H1 (cell line): ENCODE measurements at regions not wholly inside any gene's neighbourhood (a gene's known extent, or its start where the extent isn't known, plus 50 kb on each side); places are given as distances from the start of the nearest gene placed in this dataset.

Experiments used
- EP300 ChIP-seq, 2 experiments: IDR thresholded peaks; 1 replicate in 1 of 2; 2 replicates in 1 of 2; pipeline ENCODE4 v1.6.1; 2011 to 2012; ENCODE audit warnings: low read depth in 2 of 2, low read length in 2 of 2, mild to moderate bottlenecking in 2 of 2, borderline replicate concordance in 1 of 2, inconsistent platforms in 1 of 2, moderate library complexity in 1 of 2
- GTF2F1 ChIP-seq: IDR thresholded peaks from 2 replicates; pipeline ENCODE4 v1.6.1; 2012; ENCODE audit warnings: low read depth, low read length, improper control_type of control experiment, borderline replicate concordance
- JUND ChIP-seq: IDR thresholded peaks from 2 replicates; pipeline ENCODE4 v1.6.1; 2011; ENCODE audit warnings: mild to moderate bottlenecking, improper control_type of control experiment, low read length
- KDM5A ChIP-seq: fragments of 200-600 bp; IDR thresholded peaks from 2 replicates; pipeline ENCODE4 v1.7.1; 2012; ENCODE audit warnings: mild to moderate bottlenecking, low read length, inconsistent platforms, mixed read lengths
- PHF8 ChIP-seq: fragments of 200-600 bp; sonication (generic); conservative IDR thresholded peaks from 2 replicates; pipeline ENCODE4 v1.7.1; 2012; ENCODE audit warnings: low read depth, mild to moderate bottlenecking, inconsistent platforms, low read length, moderate library complexity
- POLR2A ChIP-seq, 2 experiments: IDR thresholded peaks; 1 replicate in 1 of 2; 2 replicates in 1 of 2; pipeline ENCODE4 v1.6.1; 2011; ENCODE audit warnings: low read depth in 2 of 2, low read length in 2 of 2, mild to moderate bottlenecking in 2 of 2; ENCODE audit errors: control extremely low read depth in 1 of 2
- RNF2 ChIP-seq: fragments of 200-900, 300-1000 bp; sonication (generic); IDR thresholded peaks from 2 replicates; pipeline ENCODE4 v1.7.1; 2016; ENCODE audit warnings: borderline replicate concordance, low read depth, mild to moderate bottlenecking, antibody characterized with exemption, low read length; ENCODE audit not compliant: poor library complexity, severe bottlenecking; ENCODE audit errors: missing control alignments
- SP1 ChIP-seq: IDR thresholded peaks from 2 replicates; pipeline ENCODE4 v1.6.1; 2011; ENCODE audit warnings: low read depth, low read length
- TCF12 ChIP-seq: IDR thresholded peaks from 2 replicates; pipeline ENCODE4 v1.6.1; 2011; ENCODE audit warnings: low read depth, mild to moderate bottlenecking, low read length
- ZNF274 ChIP-seq: IDR thresholded peaks from 2 replicates; pipeline ENCODE4 v1.7.0; 2012; ENCODE audit warnings: low read length, borderline replicate concordance; ENCODE audit errors: extremely low read depth
- TF ChIP-seq, protein P1 (sequence below): fragments of 300-600 bp; sonication (generic); IDR thresholded peaks from 2 replicates; pipeline ENCODE4 v1.7.1; 2012; ENCODE audit warnings: low read length, moderate library complexity, mild to moderate bottlenecking, inconsistent platforms; ENCODE audit not compliant: insufficient replicate concordance
- TF ChIP-seq, protein P2 (sequence below): IDR thresholded peaks from 2 replicates; pipeline ENCODE4 v1.6.1; 2011; ENCODE audit warnings: low read depth, mild to moderate bottlenecking, low read length; ENCODE audit not compliant: insufficient read depth

DNA sequence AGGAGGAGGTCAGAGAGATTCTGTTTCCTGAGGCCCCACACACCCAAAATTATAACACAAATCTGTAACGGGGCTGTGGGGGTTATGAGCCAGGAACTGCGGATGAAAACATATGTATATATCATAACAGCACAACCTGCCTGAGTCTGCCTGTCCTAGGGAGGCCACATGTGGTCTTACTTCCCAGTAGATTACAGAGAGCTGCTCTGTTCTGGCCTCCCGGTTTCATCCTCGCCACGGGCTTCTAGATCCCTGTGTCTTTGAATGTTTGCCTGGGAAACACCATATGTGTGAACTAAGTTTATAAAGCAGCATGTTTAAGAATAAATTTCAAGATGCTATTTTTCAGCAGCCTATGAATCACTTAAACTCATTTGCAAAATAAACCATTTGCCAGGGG is 124.0 kb downstream of the TMEM200C start (continued):
- TF ChIP-seq, protein P1, sequence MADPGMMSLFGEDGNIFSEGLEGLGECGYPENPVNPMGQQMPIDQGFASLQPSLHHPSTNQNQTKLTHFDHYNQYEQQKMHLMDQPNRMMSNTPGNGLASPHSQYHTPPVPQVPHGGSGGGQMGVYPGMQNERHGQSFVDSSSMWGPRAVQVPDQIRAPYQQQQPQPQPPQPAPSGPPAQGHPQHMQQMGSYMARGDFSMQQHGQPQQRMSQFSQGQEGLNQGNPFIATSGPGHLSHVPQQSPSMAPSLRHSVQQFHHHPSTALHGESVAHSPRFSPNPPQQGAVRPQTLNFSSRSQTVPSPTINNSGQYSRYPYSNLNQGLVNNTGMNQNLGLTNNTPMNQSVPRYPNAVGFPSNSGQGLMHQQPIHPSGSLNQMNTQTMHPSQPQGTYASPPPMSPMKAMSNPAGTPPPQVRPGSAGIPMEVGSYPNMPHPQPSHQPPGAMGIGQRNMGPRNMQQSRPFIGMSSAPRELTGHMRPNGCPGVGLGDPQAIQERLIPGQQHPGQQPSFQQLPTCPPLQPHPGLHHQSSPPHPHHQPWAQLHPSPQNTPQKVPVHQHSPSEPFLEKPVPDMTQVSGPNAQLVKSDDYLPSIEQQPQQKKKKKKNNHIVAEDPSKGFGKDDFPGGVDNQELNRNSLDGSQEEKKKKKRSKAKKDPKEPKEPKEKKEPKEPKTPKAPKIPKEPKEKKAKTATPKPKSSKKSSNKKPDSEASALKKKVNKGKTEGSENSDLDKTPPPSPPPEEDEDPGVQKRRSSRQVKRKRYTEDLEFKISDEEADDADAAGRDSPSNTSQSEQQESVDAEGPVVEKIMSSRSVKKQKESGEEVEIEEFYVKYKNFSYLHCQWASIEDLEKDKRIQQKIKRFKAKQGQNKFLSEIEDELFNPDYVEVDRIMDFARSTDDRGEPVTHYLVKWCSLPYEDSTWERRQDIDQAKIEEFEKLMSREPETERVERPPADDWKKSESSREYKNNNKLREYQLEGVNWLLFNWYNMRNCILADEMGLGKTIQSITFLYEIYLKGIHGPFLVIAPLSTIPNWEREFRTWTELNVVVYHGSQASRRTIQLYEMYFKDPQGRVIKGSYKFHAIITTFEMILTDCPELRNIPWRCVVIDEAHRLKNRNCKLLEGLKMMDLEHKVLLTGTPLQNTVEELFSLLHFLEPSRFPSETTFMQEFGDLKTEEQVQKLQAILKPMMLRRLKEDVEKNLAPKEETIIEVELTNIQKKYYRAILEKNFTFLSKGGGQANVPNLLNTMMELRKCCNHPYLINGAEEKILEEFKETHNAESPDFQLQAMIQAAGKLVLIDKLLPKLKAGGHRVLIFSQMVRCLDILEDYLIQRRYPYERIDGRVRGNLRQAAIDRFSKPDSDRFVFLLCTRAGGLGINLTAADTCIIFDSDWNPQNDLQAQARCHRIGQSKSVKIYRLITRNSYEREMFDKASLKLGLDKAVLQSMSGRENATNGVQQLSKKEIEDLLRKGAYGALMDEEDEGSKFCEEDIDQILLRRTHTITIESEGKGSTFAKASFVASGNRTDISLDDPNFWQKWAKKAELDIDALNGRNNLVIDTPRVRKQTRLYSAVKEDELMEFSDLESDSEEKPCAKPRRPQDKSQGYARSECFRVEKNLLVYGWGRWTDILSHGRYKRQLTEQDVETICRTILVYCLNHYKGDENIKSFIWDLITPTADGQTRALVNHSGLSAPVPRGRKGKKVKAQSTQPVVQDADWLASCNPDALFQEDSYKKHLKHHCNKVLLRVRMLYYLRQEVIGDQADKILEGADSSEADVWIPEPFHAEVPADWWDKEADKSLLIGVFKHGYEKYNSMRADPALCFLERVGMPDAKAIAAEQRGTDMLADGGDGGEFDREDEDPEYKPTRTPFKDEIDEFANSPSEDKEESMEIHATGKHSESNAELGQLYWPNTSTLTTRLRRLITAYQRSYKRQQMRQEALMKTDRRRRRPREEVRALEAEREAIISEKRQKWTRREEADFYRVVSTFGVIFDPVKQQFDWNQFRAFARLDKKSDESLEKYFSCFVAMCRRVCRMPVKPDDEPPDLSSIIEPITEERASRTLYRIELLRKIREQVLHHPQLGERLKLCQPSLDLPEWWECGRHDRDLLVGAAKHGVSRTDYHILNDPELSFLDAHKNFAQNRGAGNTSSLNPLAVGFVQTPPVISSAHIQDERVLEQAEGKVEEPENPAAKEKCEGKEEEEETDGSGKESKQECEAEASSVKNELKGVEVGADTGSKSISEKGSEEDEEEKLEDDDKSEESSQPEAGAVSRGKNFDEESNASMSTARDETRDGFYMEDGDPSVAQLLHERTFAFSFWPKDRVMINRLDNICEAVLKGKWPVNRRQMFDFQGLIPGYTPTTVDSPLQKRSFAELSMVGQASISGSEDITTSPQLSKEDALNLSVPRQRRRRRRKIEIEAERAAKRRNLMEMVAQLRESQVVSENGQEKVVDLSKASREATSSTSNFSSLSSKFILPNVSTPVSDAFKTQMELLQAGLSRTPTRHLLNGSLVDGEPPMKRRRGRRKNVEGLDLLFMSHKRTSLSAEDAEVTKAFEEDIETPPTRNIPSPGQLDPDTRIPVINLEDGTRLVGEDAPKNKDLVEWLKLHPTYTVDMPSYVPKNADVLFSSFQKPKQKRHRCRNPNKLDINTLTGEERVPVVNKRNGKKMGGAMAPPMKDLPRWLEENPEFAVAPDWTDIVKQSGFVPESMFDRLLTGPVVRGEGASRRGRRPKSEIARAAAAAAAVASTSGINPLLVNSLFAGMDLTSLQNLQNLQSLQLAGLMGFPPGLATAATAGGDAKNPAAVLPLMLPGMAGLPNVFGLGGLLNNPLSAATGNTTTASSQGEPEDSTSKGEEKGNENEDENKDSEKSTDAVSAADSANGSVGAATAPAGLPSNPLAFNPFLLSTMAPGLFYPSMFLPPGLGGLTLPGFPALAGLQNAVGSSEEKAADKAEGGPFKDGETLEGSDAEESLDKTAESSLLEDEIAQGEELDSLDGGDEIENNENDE = no peak
- TF ChIP-seq GTF2F1 (no peak), ZNF274 (no peak), SP1 (no peak), PHF8 (no peak), RNF2 (no peak), KDM5A (no peak), JUND (no peak), EP300 (IDR thresholded peaks at IDR 0.05; ENCODE audit: borderline replicate concordance in 1 of 2, low read depth in 2 of 2, low read length in 2 of 2) (no peak), POLR2A (IDR thresholded peaks at IDR 0.05; ENCODE audit: control extremely low read depth in 1 of 2, low read depth in 2 of 2, low read length in 2 of 2) (no peak), TCF12 (no peak)
- TF ChIP-seq, protein P2, sequence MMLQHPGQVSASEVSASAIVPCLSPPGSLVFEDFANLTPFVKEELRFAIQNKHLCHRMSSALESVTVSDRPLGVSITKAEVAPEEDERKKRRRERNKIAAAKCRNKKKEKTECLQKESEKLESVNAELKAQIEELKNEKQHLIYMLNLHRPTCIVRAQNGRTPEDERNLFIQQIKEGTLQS = no peak
- TF ChIP-seq, all 59 proteins: peak for 0
